Kidney epithelial cell (primary cell): ENCODE measurements at regions not wholly inside any gene's neighbourhood (a gene's known extent, or its start where the extent isn't known, plus 50 kb on each side); places are given as distances from the start of the nearest gene placed in this dataset.

Source experiments
- DNase-seq: peaks from one replicate; pipeline ENCODE4 v3.0.0-alpha.2; 2010; ENCODE audit warnings: low read depth
- H3K27me3 ChIP-seq: 2 replicates; pipeline ENCODE4 v1.6.0; 2011; ENCODE audit warnings: low read length; ENCODE audit not compliant: control insufficient read depth, insufficient read depth
- H3K36me3 ChIP-seq: 2 replicates; pipeline ENCODE4 v1.5.1; 2011; ENCODE audit warnings: low read length; ENCODE audit not compliant: control insufficient read depth, insufficient read depth
- H3K4me3 ChIP-seq: 2 replicates; pipeline ENCODE4 v1.5.1; 2011; ENCODE audit warnings: low read depth, mild to moderate bottlenecking, control low read depth, low read length
- TF ChIP-seq, protein P1 (sequence below): IDR thresholded peaks from 2 replicates; pipeline ENCODE4 v1.5.1; 2011; ENCODE audit warnings: mild to moderate bottlenecking, moderate library complexity, low read length, control low read depth, inconsistent platforms; ENCODE audit not compliant: insufficient read depth, poor library complexity, severe bottlenecking

DNA sequence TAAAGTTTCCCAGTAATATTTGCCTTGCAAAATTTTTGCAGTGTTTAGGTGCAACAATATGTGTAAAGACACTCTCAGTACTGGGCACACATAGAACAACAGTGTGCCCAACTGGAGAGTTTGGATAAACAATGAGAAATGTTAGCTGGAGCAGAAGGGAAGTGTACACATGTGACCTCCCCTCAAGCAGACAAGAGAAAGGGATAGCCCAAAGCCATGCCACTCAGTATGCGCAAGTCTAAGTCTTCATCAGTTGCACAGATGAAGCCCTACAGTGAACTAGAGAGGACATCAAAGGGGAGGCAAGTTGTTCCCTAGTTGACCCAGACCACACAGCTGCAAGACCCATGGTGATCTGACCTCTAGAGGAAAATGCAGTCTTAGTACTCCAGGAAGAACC lies 97.9 kb upstream of the CDH11 start:
- H3K27me3 ChIP-seq, result no peaks in the 10 kb centered on the region
- TF ChIP-seq, protein P1, sequence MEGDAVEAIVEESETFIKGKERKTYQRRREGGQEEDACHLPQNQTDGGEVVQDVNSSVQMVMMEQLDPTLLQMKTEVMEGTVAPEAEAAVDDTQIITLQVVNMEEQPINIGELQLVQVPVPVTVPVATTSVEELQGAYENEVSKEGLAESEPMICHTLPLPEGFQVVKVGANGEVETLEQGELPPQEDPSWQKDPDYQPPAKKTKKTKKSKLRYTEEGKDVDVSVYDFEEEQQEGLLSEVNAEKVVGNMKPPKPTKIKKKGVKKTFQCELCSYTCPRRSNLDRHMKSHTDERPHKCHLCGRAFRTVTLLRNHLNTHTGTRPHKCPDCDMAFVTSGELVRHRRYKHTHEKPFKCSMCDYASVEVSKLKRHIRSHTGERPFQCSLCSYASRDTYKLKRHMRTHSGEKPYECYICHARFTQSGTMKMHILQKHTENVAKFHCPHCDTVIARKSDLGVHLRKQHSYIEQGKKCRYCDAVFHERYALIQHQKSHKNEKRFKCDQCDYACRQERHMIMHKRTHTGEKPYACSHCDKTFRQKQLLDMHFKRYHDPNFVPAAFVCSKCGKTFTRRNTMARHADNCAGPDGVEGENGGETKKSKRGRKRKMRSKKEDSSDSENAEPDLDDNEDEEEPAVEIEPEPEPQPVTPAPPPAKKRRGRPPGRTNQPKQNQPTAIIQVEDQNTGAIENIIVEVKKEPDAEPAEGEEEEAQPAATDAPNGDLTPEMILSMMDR, result no peak
- H3K36me3 ChIP-seq, result no peaks in the 10 kb centered on the region

DNA sequence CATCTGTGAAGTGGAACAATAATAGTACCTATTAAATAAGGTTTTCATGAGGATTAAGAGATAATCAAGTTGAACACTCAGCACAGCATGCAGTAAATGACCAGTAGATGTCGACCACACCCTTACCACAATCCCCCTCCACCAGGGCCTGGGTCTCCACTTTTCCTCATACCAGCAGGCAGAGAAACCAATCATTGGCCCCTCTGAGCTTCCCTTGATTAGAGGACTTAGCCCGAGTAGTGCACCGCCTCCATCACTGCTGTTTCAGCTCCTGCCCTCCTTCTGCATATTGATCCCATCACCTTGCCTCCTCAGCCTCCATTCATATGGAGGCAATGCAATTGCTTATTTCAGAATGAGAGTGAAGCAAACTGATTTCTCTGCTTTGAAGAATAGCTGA lies 96.5 kb upstream of the CDH11 start:
- no peaks in the 10 kb centered on the region for H3K27me3 ChIP-seq
- no peak overlapping the region for H3K4me3 ChIP-seq
- TF ChIP-seq, protein P1, result no peak
- DNase-seq, result no peak
- no peaks in the 10 kb centered on the region for H3K36me3 ChIP-seq

More for the DNA sequence above, 97.9 kb upstream of the CDH11 start:
- DNase-seq, result no peak
- no peak overlapping the region for H3K4me3 ChIP-seq

DNA sequence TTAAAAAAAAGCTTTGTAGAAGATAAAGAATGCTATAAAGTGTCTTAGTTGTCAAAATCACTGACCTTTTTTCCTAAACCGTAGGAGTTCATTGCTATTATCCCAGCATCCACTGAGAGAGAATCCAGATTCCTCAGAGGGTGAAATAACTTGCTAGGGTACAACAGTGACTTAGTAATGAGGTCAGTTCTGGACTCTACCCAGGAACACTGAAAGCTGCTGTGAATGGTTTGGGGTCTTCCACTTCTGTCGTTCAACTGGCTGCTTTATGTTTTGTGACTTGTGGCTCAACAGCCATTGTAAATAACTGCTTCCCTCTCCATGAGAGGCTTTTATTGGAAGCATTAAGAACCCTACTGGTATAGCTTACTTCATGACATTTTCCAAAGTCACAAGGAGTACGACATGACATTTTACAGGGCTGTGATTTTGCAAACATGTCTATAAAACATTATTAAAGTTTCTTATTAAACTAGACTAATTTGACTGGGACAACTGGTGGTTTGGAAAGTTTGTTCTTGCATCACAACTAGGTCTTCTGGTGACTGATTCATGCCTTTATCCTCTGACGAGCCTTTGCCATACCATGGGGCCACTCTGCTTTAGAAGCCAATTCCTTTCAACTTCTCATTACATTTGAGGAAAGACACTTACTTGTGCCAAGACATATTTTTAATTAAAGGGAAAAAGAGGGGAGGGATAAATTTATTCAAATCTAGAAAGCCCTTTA lies 92.2 kb upstream of the CDH11 start:
- TF ChIP-seq, protein P1, result no peak
- H3K27me3 ChIP-seq, result no peaks in the 10 kb centered on the region
- H3K36me3 ChIP-seq, result no peaks in the 10 kb centered on the region
- no peak for DNase-seq
- no peak overlapping the region for H3K4me3 ChIP-seq

DNA sequence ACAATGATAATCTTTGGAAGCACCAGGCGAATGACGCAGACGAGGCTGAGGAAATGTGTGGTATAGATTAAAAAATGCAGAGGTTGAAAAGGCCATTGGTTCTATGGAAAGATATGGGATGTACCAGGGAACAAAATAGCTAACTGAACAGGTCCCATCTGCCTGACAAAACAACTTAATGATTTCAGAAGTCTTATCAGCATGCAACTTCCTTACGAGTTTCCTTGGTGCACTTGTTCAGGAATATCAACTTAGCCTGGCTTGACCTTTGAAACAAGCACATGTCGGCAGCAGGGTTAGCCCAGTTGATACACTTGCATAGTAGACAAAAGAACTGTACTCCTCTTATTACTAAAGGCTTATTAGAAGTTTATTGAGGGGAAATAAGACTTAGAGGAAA lies 90.9 kb upstream of the CDH11 start:
- Histone ChIP-seq H3K27me3 (no peaks in the 10 kb centered on the region), H3K36me3 (no peaks in the 10 kb centered on the region), H3K4me3 (no peak overlapping the region)
- TF ChIP-seq, protein P1, result no peak
- DNase-seq, result no peak

DNA sequence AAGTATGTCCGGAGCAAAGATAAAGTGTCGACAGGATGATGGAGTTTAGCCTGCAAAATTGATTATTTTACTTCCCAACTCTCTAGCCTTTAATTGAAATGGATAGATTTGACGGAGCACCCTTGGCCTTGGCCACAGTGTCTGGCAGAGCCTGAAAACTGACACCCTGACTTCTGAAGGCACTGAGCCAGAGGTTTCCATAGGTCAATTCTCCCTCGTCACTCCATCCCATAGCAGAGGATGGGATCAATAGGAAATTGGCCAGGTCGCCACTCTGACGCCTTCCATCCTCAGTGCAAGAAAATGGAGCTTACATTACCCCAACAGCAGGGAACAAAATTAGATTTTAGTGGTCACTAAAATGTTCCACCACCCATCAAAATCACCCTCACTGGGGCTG lies 90.4 kb upstream of the CDH11 start:
- TF ChIP-seq, protein P1, result no peak
- Histone ChIP-seq H3K4me3 (no peak overlapping the region), H3K36me3 (no peaks in the 10 kb centered on the region), H3K27me3 (no peaks in the 10 kb centered on the region)
- DNase-seq, result no peak

DNA sequence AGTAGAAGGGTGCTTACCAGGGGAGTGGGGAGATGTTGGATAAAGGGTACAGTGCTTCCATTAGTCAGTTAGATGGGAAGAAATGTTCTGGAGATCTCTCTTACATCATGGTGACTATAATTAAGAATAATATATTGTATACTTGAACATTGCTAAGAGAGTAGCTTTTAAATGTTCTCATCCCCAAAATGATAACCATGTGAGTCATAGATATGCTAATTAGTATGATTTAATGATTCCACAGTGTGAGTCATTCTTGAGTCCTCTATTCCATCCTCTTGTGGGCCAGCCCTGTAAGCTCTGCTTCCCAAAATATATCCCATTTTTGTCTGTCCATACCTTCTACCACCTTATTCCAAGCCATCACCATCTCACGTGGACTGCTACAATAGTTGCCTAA lies 80.6 kb upstream of the CDH11 start:
- no peak for DNase-seq
- Histone ChIP-seq H3K4me3 (no peak overlapping the region), H3K36me3 (no peaks in the 10 kb centered on the region), H3K27me3 (no peaks in the 10 kb centered on the region)
- TF ChIP-seq, protein P1, result no peak
